ENCODE measurements at regions not wholly inside any gene's neighbourhood (a gene's known extent, or its start where the extent isn't known, plus 50 kb on each side); places are given as distances from the start of the nearest gene placed in this dataset.

DNA sequence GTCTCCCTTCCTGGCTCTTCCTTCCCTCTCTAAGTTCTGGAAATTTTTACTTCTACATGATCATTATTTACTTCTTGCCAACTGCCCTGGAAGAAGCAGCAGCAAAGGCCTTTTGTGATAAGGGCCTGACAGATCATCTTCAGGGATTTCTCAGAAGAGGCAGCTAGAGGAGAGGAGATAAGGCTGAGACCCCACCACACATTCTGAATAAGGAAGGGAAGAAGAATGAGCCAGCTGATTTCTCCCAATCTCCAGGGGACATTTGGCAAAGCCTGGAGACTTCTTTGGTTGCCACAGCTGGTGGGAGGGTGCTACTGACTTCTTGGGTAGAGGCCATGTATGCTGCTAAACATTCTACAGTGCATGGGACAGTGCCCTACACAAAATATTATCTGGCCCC is 122.4 kb upstream of the OR9Q1 start:
- Histone ChIP-seq H4K5ac (ENCODE audit: insufficient read length, low read depth, low read length) (no peak overlapping the region), H2AFZ (ENCODE audit: low read length) (no peak overlapping the region), H3K27ac (ENCODE audit: insufficient read length, low read depth, low read length) (no peak overlapping the region), H3K79me1 (ENCODE audit: insufficient read depth, low read depth, low read length, poor library complexity, severe bottlenecking) (no peaks in the 10 kb centered on the region), H3K9ac (ENCODE audit: extremely low read depth, insufficient read length, low read length) (no peak overlapping the region), H3K4ac (ENCODE audit: low read depth, low read length) (no peak overlapping the region), H4K8ac (replicated peaks; ENCODE audit: insufficient read length, low read depth, low read length) (no peak overlapping the region), H2BK12ac (ENCODE audit: insufficient read length, low read depth, low read length) (no peak overlapping the region), H2BK20ac (ENCODE audit: low read depth, low read length, poor library complexity, severe bottlenecking) (no peak overlapping the region), H3K9me3 (ENCODE audit: control insufficient read depth, low read depth, low read length) (no peaks in the 10 kb centered on the region), H2BK120ac (ENCODE audit: low read depth, low read length, poor library complexity, severe bottlenecking) (no peak overlapping the region), H3K79me2 (ENCODE audit: insufficient read depth, low read length) (no peaks in the 10 kb centered on the region), H4K91ac (ENCODE audit: insufficient read length, low read depth, low read length) (no peak overlapping the region), H3K18ac (ENCODE audit: insufficient read length, low read depth, low read length) (no peak overlapping the region), H3K23me2 (ENCODE audit: insufficient read length, low read depth, low read length, poor library complexity, severe bottlenecking) (no peaks in the 10 kb centered on the region), H2AK5ac (ENCODE audit: insufficient read length, low read length) (no peak overlapping the region), H4K20me1 (ENCODE audit: control insufficient read depth, insufficient read depth, insufficient read length) (no peaks in the 10 kb centered on the region), H3K23ac (ENCODE audit: insufficient read length, low read depth, low read length) (no peak overlapping the region), H3K4me2 (ENCODE audit: insufficient read depth, insufficient read length, low read length) (no peak overlapping the region), H3K14ac (ENCODE audit: insufficient read depth, low read length) (no peak overlapping the region), H2BK15ac (ENCODE audit: low read depth, low read length) (no peak overlapping the region), H3K56ac (ENCODE audit: insufficient read length, low read depth, low read length) (no peak overlapping the region), H3K27me3 (ENCODE audit: insufficient read depth, low read length) (no peaks in the 10 kb centered on the region), H2BK5ac (ENCODE audit: insufficient read length, low read length) (no peak overlapping the region), H3T11ph (ENCODE audit: low read length) (no peak overlapping the region), H3K4me1 (ENCODE audit: insufficient read depth, low read length) (no peaks in the 10 kb centered on the region; the same call in 1 of the 2 replicates)
- TF ChIP-seq, protein P1, sequence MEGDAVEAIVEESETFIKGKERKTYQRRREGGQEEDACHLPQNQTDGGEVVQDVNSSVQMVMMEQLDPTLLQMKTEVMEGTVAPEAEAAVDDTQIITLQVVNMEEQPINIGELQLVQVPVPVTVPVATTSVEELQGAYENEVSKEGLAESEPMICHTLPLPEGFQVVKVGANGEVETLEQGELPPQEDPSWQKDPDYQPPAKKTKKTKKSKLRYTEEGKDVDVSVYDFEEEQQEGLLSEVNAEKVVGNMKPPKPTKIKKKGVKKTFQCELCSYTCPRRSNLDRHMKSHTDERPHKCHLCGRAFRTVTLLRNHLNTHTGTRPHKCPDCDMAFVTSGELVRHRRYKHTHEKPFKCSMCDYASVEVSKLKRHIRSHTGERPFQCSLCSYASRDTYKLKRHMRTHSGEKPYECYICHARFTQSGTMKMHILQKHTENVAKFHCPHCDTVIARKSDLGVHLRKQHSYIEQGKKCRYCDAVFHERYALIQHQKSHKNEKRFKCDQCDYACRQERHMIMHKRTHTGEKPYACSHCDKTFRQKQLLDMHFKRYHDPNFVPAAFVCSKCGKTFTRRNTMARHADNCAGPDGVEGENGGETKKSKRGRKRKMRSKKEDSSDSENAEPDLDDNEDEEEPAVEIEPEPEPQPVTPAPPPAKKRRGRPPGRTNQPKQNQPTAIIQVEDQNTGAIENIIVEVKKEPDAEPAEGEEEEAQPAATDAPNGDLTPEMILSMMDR (conservative IDR thresholded peaks at IDR 0.05) = no peak
- no peak for DNase-seq
- Mint-ChIP-seq H3K4me1 (peaks cover 12 to 15% of the 10 kb centered on the region in 2 experiments), H3K27me3 (ENCODE audit: low read depth) (no peaks in the 10 kb centered on the region), H3K36me3 (ENCODE audit: insufficient read depth in 1 of 3, low read depth in 3 of 3) (peaks cover 6 to 19% (median 11%) of the 10 kb centered on the region in 3 experiments), H3K4me3 (no peak overlapping the region), H3K27ac (no peak overlapping the region), H3K9me3 (peaks cover 21 to 25% of the 10 kb centered on the region in 2 experiments)

Data from H9 (cell line).